ENCODE measurements at regions not wholly inside any gene's neighbourhood (a gene's known extent, or its start where the extent isn't known, plus 50 kb on each side); places are given as distances from the start of the nearest gene placed in this dataset.
"Not testable (repeated sequence)": the region's sequence is repeated elsewhere in the genome, so short reads cannot be mapped to it uniquely, and the experiment has no call there.

GRCh38 chr5:92050970-92051369, 667.9 kb upstream of the ARRDC3 start:
- Histone ChIP-seq H3K18ac (ENCODE audit: low read depth in 1 of 2, low read length in 2 of 2) (no peak overlapping the region), H3K4me3 (ENCODE audit: insufficient read depth in 1 of 2, low read depth in 1 of 2, low read length in 2 of 2) (no peak overlapping the region)

GRCh38 chr5:92041911-92042660, 659.0 kb upstream of the ARRDC3 start:
- Histone ChIP-seq H3K4me2 (ENCODE audit: low read length, poor library complexity, severe bottlenecking) (no peak overlapping the region), H3K14ac (ENCODE audit: low read length in 2 of 2) (no peak overlapping the region), H3K27me3 (ENCODE audit: control insufficient read depth in 1 of 2, insufficient read depth in 1 of 2, low read length in 2 of 2) (no peaks in the 10 kb centered on the region), H2BK15ac (ENCODE audit: low read depth, poor library complexity, severe bottlenecking) (no peak overlapping the region), H3K79me1 (replicated peaks; ENCODE audit: low read length, poor library complexity, severe bottlenecking) (no peaks in the 10 kb centered on the region), H4K91ac (ENCODE audit: low read length) (no peak overlapping the region), H3K4me3 (ENCODE audit: insufficient read depth in 1 of 2, low read depth in 1 of 2, low read length in 2 of 2) (no peak overlapping the region), H3K9ac (ENCODE audit: low read length) (no peak overlapping the region), H2BK120ac (ENCODE audit: low read depth, low read length) (no peak overlapping the region), H3K27ac (ENCODE audit: low read length, poor library complexity, severe bottlenecking) (no peak overlapping the region), H3K4me1 (ENCODE audit: control insufficient read depth, insufficient read depth, low read depth, low read length) (no peaks in the 10 kb centered on the region), H4K8ac (ENCODE audit: low read length) (no peak overlapping the region), H3K36me3 (ENCODE audit: control insufficient read depth in 1 of 2, insufficient read depth in 2 of 2, low read depth in 1 of 2, low read length in 2 of 2) (no peaks in the 10 kb centered on the region), H2AK5ac (ENCODE audit: low read length, severe bottlenecking) (no peak overlapping the region), H2BK5ac (ENCODE audit: low read depth, low read length, poor library complexity, severe bottlenecking) (no peak overlapping the region), H3K23ac (ENCODE audit: low read length in 2 of 2) (no peak overlapping the region), H2AFZ (ENCODE audit: low read depth, low read length) (no peak overlapping the region), H3K18ac (ENCODE audit: low read depth in 1 of 2, low read length in 2 of 2) (no peak overlapping the region), H2BK12ac (ENCODE audit: low read length in 2 of 2) (no peak overlapping the region), H3K4ac (ENCODE audit: low read depth in 1 of 2, low read length in 2 of 2) (no peak overlapping the region), H3K9me3 (ENCODE audit: control insufficient read depth, low read length) (no peaks in the 10 kb centered on the region)
- no peak for DNase-seq
- 89% methylated on average over 4 of the region's 4 CpGs for WGBS

More at GRCh38 chr5:92050970-92051369, 667.9 kb upstream of the ARRDC3 start:
- Histone ChIP-seq H2BK120ac (ENCODE audit: low read depth, low read length) (no peak overlapping the region), H2BK15ac (ENCODE audit: low read depth, poor library complexity, severe bottlenecking) (peak overlapping the region; percentile 67), H3K14ac (ENCODE audit: low read length in 2 of 2) (no peak overlapping the region), H3K4ac (ENCODE audit: low read depth in 1 of 2, low read length in 2 of 2) (no peak overlapping the region), H2AFZ (ENCODE audit: low read depth, low read length) (no peak overlapping the region), H3K27me3 (ENCODE audit: control insufficient read depth in 1 of 2, insufficient read depth in 1 of 2, low read length in 2 of 2) (no peaks in the 10 kb centered on the region), H3K79me1 (replicated peaks; ENCODE audit: low read length, poor library complexity, severe bottlenecking) (no peaks in the 10 kb centered on the region), H4K8ac (ENCODE audit: low read length) (no peak overlapping the region), H3K36me3 (ENCODE audit: control insufficient read depth in 1 of 2, insufficient read depth in 2 of 2, low read depth in 1 of 2, low read length in 2 of 2) (no peaks in the 10 kb centered on the region), H4K91ac (ENCODE audit: low read length) (no peak overlapping the region), H2AK5ac (ENCODE audit: low read length, severe bottlenecking) (no peak overlapping the region), H2BK12ac (ENCODE audit: low read length in 2 of 2) (no peak overlapping the region), H3K4me2 (ENCODE audit: low read length, poor library complexity, severe bottlenecking) (no peak overlapping the region), H3K23ac (ENCODE audit: low read length in 2 of 2) (no peak overlapping the region), H3K4me1 (ENCODE audit: control insufficient read depth, insufficient read depth, low read depth, low read length) (no peaks in the 10 kb centered on the region), H2BK5ac (ENCODE audit: low read depth, low read length, poor library complexity, severe bottlenecking) (no peak overlapping the region), H3K9me3 (ENCODE audit: control insufficient read depth, low read length) (peaks cover 13% of the 10 kb centered on the region), H3K9ac (ENCODE audit: low read length) (no peak overlapping the region), H3K27ac (ENCODE audit: low read length, poor library complexity, severe bottlenecking) (no peak overlapping the region)
- no CpG with 5 or more reads among the region's 2 CpGs for WGBS
- DNase-seq = no peak

GRCh38 chr5:92041206-92041605, 658.1 kb upstream of the ARRDC3 start:
- H2BK15ac ChIP-seq (ENCODE audit: low read depth, poor library complexity, severe bottlenecking) = no peak overlapping the region
- H4K8ac ChIP-seq (ENCODE audit: low read length) = no peak overlapping the region
- no peak overlapping the region for H3K18ac ChIP-seq (ENCODE audit: low read depth in 1 of 2, low read length in 2 of 2)
- no peak overlapping the region for H3K27ac ChIP-seq (ENCODE audit: low read length, poor library complexity, severe bottlenecking)
- H3K9me3 ChIP-seq (ENCODE audit: control insufficient read depth, low read length) = no peaks in the 10 kb centered on the region
- H3K79me1 ChIP-seq (replicated peaks; ENCODE audit: low read length, poor library complexity, severe bottlenecking) = no peaks in the 10 kb centered on the region
- no peak overlapping the region for H3K4me3 ChIP-seq (ENCODE audit: insufficient read depth in 1 of 2, low read depth in 1 of 2, low read length in 2 of 2)
- H3K14ac ChIP-seq (ENCODE audit: low read length in 2 of 2) = no peak overlapping the region
- no peak overlapping the region for H2AFZ ChIP-seq (ENCODE audit: low read depth, low read length)
- H3K36me3 ChIP-seq (ENCODE audit: control insufficient read depth in 1 of 2, insufficient read depth in 2 of 2, low read depth in 1 of 2, low read length in 2 of 2) = no peaks in the 10 kb centered on the region
- no peak overlapping the region for H2BK5ac ChIP-seq (ENCODE audit: low read depth, low read length, poor library complexity, severe bottlenecking)
- H2AK5ac ChIP-seq (ENCODE audit: low read length, severe bottlenecking) = no peak overlapping the region
- WGBS = 100% methylated on average over 1 of the region's 1 CpG
- H3K4me1 ChIP-seq (ENCODE audit: control insufficient read depth, insufficient read depth, low read depth, low read length) = no peaks in the 10 kb centered on the region
- H3K4me2 ChIP-seq (ENCODE audit: low read length, poor library complexity, severe bottlenecking) = no peak overlapping the region
- no peak overlapping the region for H3K9ac ChIP-seq (ENCODE audit: low read length)
- no peak overlapping the region for H4K91ac ChIP-seq (ENCODE audit: low read length)
- H3K4ac ChIP-seq (ENCODE audit: low read depth in 1 of 2, low read length in 2 of 2) = no peak overlapping the region
- H3K27me3 ChIP-seq (ENCODE audit: control insufficient read depth in 1 of 2, insufficient read depth in 1 of 2, low read length in 2 of 2) = no peaks in the 10 kb centered on the region
- DNase-seq = no peak
- H2BK120ac ChIP-seq (ENCODE audit: low read depth, low read length) = no peak overlapping the region
- no peak overlapping the region for H3K23ac ChIP-seq (ENCODE audit: low read length in 2 of 2)
- no peak overlapping the region for H2BK12ac ChIP-seq (ENCODE audit: low read length in 2 of 2)

- not testable (repeated sequence) for H4K91ac ChIP-seq (ENCODE audit: low read length); H2BK120ac ChIP-seq (ENCODE audit: low read depth, low read length); H3K4me3 ChIP-seq (ENCODE audit: insufficient read depth in 1 of 2, low read depth in 1 of 2, low read length in 2 of 2); H3K4me1 ChIP-seq (ENCODE audit: control insufficient read depth, insufficient read depth, low read depth, low read length); H3K18ac ChIP-seq (ENCODE audit: low read depth in 1 of 2, low read length in 2 of 2); H2BK15ac ChIP-seq (ENCODE audit: low read depth, poor library complexity, severe bottlenecking); DNase-seq; H3K9me3 ChIP-seq (ENCODE audit: control insufficient read depth, low read length); H4K8ac ChIP-seq (ENCODE audit: low read length); H3K4ac ChIP-seq (ENCODE audit: low read depth in 1 of 2, low read length in 2 of 2); H2AFZ ChIP-seq (ENCODE audit: low read depth, low read length); H3K9ac ChIP-seq (ENCODE audit: low read length); H3K23ac ChIP-seq (ENCODE audit: low read length in 2 of 2); H3K27ac ChIP-seq (ENCODE audit: low read length, poor library complexity, severe bottlenecking); H2BK12ac ChIP-seq (ENCODE audit: low read length in 2 of 2); H3K4me2 ChIP-seq (ENCODE audit: low read length, poor library complexity, severe bottlenecking); H3K36me3 ChIP-seq (ENCODE audit: control insufficient read depth in 1 of 2, insufficient read depth in 2 of 2, low read depth in 1 of 2, low read length in 2 of 2); H2BK5ac ChIP-seq (ENCODE audit: low read depth, low read length, poor library complexity, severe bottlenecking); H3K79me1 ChIP-seq (replicated peaks; ENCODE audit: low read length, poor library complexity, severe bottlenecking); H3K27me3 ChIP-seq (ENCODE audit: control insufficient read depth in 1 of 2, insufficient read depth in 1 of 2, low read length in 2 of 2); H2AK5ac ChIP-seq (ENCODE audit: low read length, severe bottlenecking); H3K14ac ChIP-seq (ENCODE audit: low read length in 2 of 2)
- 100% methylated on average over 2 of the region's 2 CpGs for WGBS
Observed at GRCh38 chr5:92029792-92030191, 646.7 kb upstream of the ARRDC3 start.
